DOHH2 (cell line): ENCODE measurements at regions not wholly inside any gene's neighbourhood (a gene's known extent, or its start where the extent isn't known, plus 50 kb on each side); places are given as distances from the start of the nearest gene placed in this dataset.

Experiments
- H3F3A ChIP-seq: fragments of 200-600 bp; sonication (generic), shearing (Covaris generic); 2 replicates; pipeline ENCODE4 v1.6.0; 2016; ENCODE audit warnings: antibody characterized with exemption, mild to moderate bottlenecking; ENCODE audit not compliant: control insufficient read depth, insufficient read depth
- H3K27ac ChIP-seq: fragments of 200-600 bp; sonication (generic); 2 replicates; pipeline ENCODE4 v1.5.1; 2014; ENCODE audit warnings: low read depth, mild to moderate bottlenecking, low read length, moderate library complexity
- H3K27me3 ChIP-seq: fragments of 200-600 bp; sonication (generic); 2 replicates; pipeline ENCODE4 v1.6.1; 2014; ENCODE audit warnings: mild to moderate bottlenecking, low read length, mixed read lengths; ENCODE audit not compliant: control insufficient read depth
- H3K36me3 ChIP-seq: fragments of 200-600 bp; sonication (generic); 2 replicates; pipeline ENCODE4 v1.6.1; 2014; ENCODE audit warnings: mild to moderate bottlenecking, low read length, moderate library complexity, mixed read lengths; ENCODE audit not compliant: control insufficient read depth
- H3K4me1 ChIP-seq: fragments of 200-600 bp; sonication (generic); 2 replicates; pipeline ENCODE4 v1.6.1; 2014; ENCODE audit warnings: mild to moderate bottlenecking, low read length, mixed read lengths; ENCODE audit not compliant: control insufficient read depth
- H3K4me2 ChIP-seq: fragments of 200-600 bp; sonication (generic); 2 replicates; pipeline ENCODE4 v1.6.0; 2014; ENCODE audit warnings: mild to moderate bottlenecking, low read length, moderate library complexity
- H3K4me3 ChIP-seq: fragments of 200-600 bp; sonication (generic); 2 replicates; pipeline ENCODE4 v1.5.1; 2014; ENCODE audit warnings: mild to moderate bottlenecking, low read length, mixed read lengths
- H3K79me2 ChIP-seq: fragments of 200-600 bp; sonication (generic); 2 replicates; pipeline ENCODE4 v1.6.1; 2014; ENCODE audit warnings: mild to moderate bottlenecking, low read length, mixed read lengths; ENCODE audit not compliant: control insufficient read depth
- H3K9me2 ChIP-seq: fragments of 200-600 bp; sonication (generic); replicated peaks from 2 replicates; pipeline ENCODE4 v1.6.1; 2014; ENCODE audit warnings: mild to moderate bottlenecking, low read length, mixed read lengths; ENCODE audit not compliant: control insufficient read depth
- H3K9me3 ChIP-seq: fragments of 200-600 bp; sonication (generic); 2 replicates; pipeline ENCODE4 v1.6.1; 2014; ENCODE audit warnings: antibody characterized with exemption, low read length, mixed read lengths; ENCODE audit not compliant: control insufficient read depth, insufficient read depth
- H4K20me1 ChIP-seq: fragments of 200-600 bp; sonication (generic); 2 replicates; pipeline ENCODE4 v1.6.0; 2014; ENCODE audit warnings: low read depth, mild to moderate bottlenecking, antibody characterized with exemption, low read length, moderate library complexity; ENCODE audit not compliant: control insufficient read depth, insufficient read depth
- CTCF ChIP-seq: fragments of 200-600 bp; sonication (generic); IDR thresholded peaks from one replicate; pipeline ENCODE4 v1.5.1; 2014; ENCODE audit warnings: antibody characterized with exemption, mild to moderate bottlenecking, low read depth, low read length; ENCODE audit not compliant: poor library complexity, severe bottlenecking
- EZH2phosphoT487 ChIP-seq: fragments of 200-600 bp; sonication (generic); IDR thresholded peaks from 2 replicates; pipeline ENCODE4 v1.6.1; 2017; ENCODE audit warnings: borderline replicate concordance, mild to moderate bottlenecking, antibody characterized with exemption, low read length, moderate library complexity, mixed read lengths

GRCh38 chrX:9316096-9316495, 148.8 kb upstream of the TBL1X start:
- H3K4me2 ChIP-seq: no peak overlapping the region
- no peaks in the 10 kb centered on the region for H3K27me3 ChIP-seq
- H4K20me1 ChIP-seq: no peaks in the 10 kb centered on the region
- no peaks in the 10 kb centered on the region for H3K9me2 ChIP-seq
- H3K79me2 ChIP-seq: no peaks in the 10 kb centered on the region
- no peak overlapping the region for H3K4me3 ChIP-seq
- no peaks in the 10 kb centered on the region for H3K36me3 ChIP-seq
- H3F3A ChIP-seq: no peaks in the 10 kb centered on the region
- H3K27ac ChIP-seq: no peak overlapping the region
- H3K9me3 ChIP-seq: no peaks in the 10 kb centered on the region
- TF ChIP-seq EZH2phosphoT487 (no peak), CTCF (no peak)
- H3K4me1 ChIP-seq: peaks cover 14% of the 10 kb centered on the region

DNA sequence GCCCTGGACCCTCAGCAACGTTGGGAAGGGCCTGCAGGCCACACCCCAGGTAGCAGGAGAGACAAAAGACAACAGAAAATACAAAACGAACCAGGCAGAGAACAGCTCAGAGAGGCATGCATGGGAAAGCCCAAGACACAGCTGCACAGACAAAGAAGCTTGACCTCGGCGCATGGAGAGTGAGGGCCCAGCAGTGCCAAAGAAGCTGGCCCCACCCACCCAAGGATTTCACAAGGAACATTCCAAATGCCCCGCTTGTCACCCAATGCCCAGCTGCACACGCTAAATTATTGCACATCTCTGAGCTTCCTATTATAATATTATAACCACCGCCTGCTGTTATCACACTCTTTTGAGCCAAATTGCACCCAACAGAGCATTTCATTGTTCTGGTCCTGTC, 147.7 kb upstream of the TBL1X start:
- Histone ChIP-seq H3K9me3 (no peaks in the 10 kb centered on the region), H3K9me2 (no peaks in the 10 kb centered on the region), H3K27ac (no peak overlapping the region), H3K4me1 (peaks cover 14% of the 10 kb centered on the region), H3K4me3 (no peak overlapping the region), H4K20me1 (no peaks in the 10 kb centered on the region), H3F3A (no peaks in the 10 kb centered on the region), H3K4me2 (no peak overlapping the region), H3K79me2 (no peaks in the 10 kb centered on the region), H3K36me3 (no peaks in the 10 kb centered on the region), H3K27me3 (no peaks in the 10 kb centered on the region)
- no peak for TF ChIP-seq CTCF
- TF ChIP-seq EZH2phosphoT487: no peak

DNA sequence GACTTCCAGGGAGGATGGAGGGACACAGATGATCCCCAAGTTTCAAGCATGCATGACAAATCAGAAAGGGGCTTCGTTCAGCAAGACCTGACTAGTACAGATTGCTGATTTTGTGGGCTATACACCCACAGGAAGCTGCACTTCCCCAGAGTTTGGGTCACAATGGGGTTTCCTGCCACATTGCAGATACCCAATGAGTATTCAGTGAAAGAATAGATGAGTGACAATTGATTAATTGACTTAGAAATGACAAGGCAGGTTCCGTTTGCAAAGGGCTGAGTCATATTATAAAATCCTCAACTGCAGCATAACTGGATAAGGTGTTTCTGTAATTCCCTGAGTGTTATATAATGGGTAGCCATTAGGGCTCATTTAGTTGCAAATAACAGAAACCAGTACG, 146.6 kb upstream of the TBL1X start:
- TF ChIP-seq EZH2phosphoT487: no peak
- TF ChIP-seq CTCF: no peak
- no peaks in the 10 kb centered on the region for H3K79me2 ChIP-seq
- H3F3A ChIP-seq: no peaks in the 10 kb centered on the region
- H3K27me3 ChIP-seq: no peaks in the 10 kb centered on the region
- H3K4me3 ChIP-seq: no peak overlapping the region
- H3K4me2 ChIP-seq: no peak overlapping the region
- peaks cover 12% of the 10 kb centered on the region for H3K4me1 ChIP-seq
- no peaks in the 10 kb centered on the region for H4K20me1 ChIP-seq
- no peaks in the 10 kb centered on the region for H3K36me3 ChIP-seq
- no peak overlapping the region for H3K27ac ChIP-seq
- no peaks in the 10 kb centered on the region for H3K9me3 ChIP-seq
- no peaks in the 10 kb centered on the region for H3K9me2 ChIP-seq

- Histone ChIP-seq H3K4me3 (no peak overlapping the region), H3K79me2 (no peaks in the 10 kb centered on the region), H3K9me2 (no peaks in the 10 kb centered on the region), H3K27me3 (no peaks in the 10 kb centered on the region), H3K36me3 (no peaks in the 10 kb centered on the region), H3F3A (no peaks in the 10 kb centered on the region), H4K20me1 (no peaks in the 10 kb centered on the region), H3K4me2 (no peak overlapping the region), H3K9me3 (no peaks in the 10 kb centered on the region), H3K4me1 (peaks cover 6% of the 10 kb centered on the region), H3K27ac (no peak overlapping the region)
- TF ChIP-seq EZH2phosphoT487: no peak
Measured at GRCh38 chrX:9318766-9319165, 146.1 kb upstream of the TBL1X start.
